Stimulated activated naive CD8-positive, alpha-beta T cell treated with anti-CD3 and anti-CD28 coated beads, Interleukin-15, amount 100 ng/mL, for 72 hours (primary cell): ENCODE measurements at regions not wholly inside any gene's neighbourhood (a gene's known extent, or its start where the extent isn't known, plus 50 kb on each side); places are given as distances from the start of the nearest gene placed in this dataset.

Source experiments
- ATAC-seq: fragments of 150-1000 bp; cut with Tn5 transposase; 2 replicates; pipeline ENCODE4 v1.10.0; 2021; ENCODE audit warnings: mild to moderate bottlenecking, moderate library complexity
- DNase-seq, 2 donors: peaks; one replicate each; pipeline ENCODE4 v3.0.0; 2021 to 2022
- H3K27ac Mint-ChIP-seq, 2 donors: one replicate each; pipeline ENCODE4 v1.8.0; 2022; ENCODE audit warnings: mild to moderate bottlenecking in 2 of 2, mixed read lengths in 2 of 2, moderate library complexity in 2 of 2
- H3K27me3 Mint-ChIP-seq: one replicate; pipeline ENCODE4 v1.8.0; 2022; ENCODE audit warnings: mixed read lengths
- H3K4me1 Mint-ChIP-seq: one replicate; pipeline ENCODE4 v1.8.0; 2022; ENCODE audit warnings: mild to moderate bottlenecking, mixed read lengths
- H3K4me3 Mint-ChIP-seq, 2 donors: one replicate each; pipeline ENCODE4 v1.8.0; 2022; ENCODE audit warnings: mild to moderate bottlenecking in 2 of 2, mixed read lengths in 2 of 2, moderate library complexity in 1 of 2
- H3K9me3 Mint-ChIP-seq, 2 donors: one replicate each; pipeline ENCODE4 v1.8.0; 2022; ENCODE audit warnings: mixed read lengths in 2 of 2

GRCh38 chr2:173818285-173818684 lies 146.9 kb downstream of the SP3 start:
- no peak overlapping the region for H3K27ac Mint-ChIP-seq
- H3K27me3 Mint-ChIP-seq = peaks cover 10% of the 10 kb centered on the region
- ATAC-seq (no peak), DNase-seq (no peak)
- H3K4me1 Mint-ChIP-seq = no peaks in the 10 kb centered on the region
- no peaks in the 10 kb centered on the region for H3K9me3 Mint-ChIP-seq
- H3K4me3 Mint-ChIP-seq = no peak overlapping the region

- Mint-ChIP-seq H3K27ac (no peak overlapping the region), H3K4me1 (no peaks in the 10 kb centered on the region), H3K4me3 (no peak overlapping the region), H3K9me3 (no peaks in the 10 kb centered on the region), H3K27me3 (peaks cover 10% of the 10 kb centered on the region)
- ATAC-seq (no peak), DNase-seq (no peak)
These were observed 145.3 kb downstream of the SP3 start for GRCh38 chr2:173819852-173820251.

GRCh38 chr2:173821451-173821850 lies 143.7 kb downstream of the SP3 start:
- ATAC-seq (no peak), DNase-seq (no peak)
- Mint-ChIP-seq H3K27ac (no peak overlapping the region), H3K4me3 (no peak overlapping the region), H3K27me3 (peaks cover 16% of the 10 kb centered on the region), H3K9me3 (no peaks in the 10 kb centered on the region), H3K4me1 (no peaks in the 10 kb centered on the region)

- no peaks in the 10 kb centered on the region for H3K9me3 Mint-ChIP-seq
These were observed 142.2 kb downstream of the SP3 start for GRCh38 chr2:173822889-173823542.

GRCh38 chr2:173823543-173823939 lies 141.6 kb downstream of the SP3 start:
- H3K4me1 Mint-ChIP-seq = peaks cover 6% of the 10 kb centered on the region
- no peaks in the 10 kb centered on the region for H3K9me3 Mint-ChIP-seq
- no peak overlapping the region for H3K4me3 Mint-ChIP-seq
- peaks cover 24% of the 10 kb centered on the region for H3K27me3 Mint-ChIP-seq
- ATAC-seq (no peak), DNase-seq (no peak)
- H3K27ac Mint-ChIP-seq = no peak overlapping the region

More at GRCh38 chr2:173822889-173823542, 142.2 kb downstream of the SP3 start:
- Mint-ChIP-seq H3K27ac (no peak overlapping the region), H3K4me1 (peaks cover under 1% of the 10 kb centered on the region), H3K4me3 (no peak overlapping the region), H3K27me3 (peaks cover 24% of the 10 kb centered on the region)
- no peak for DNase-seq
- ATAC-seq = no peak

GRCh38 chr2:173828189-173829142 lies 136.7 kb downstream of the SP3 start:
- peak overlapping the region in 1 of 2 donors; percentile 6 for H3K27ac Mint-ChIP-seq
- H3K4me3 Mint-ChIP-seq = no peak overlapping the region
- peaks cover 21% of the 10 kb centered on the region for H3K27me3 Mint-ChIP-seq
- ATAC-seq (no peak), DNase-seq (no peak)
- peaks cover 8% of the 10 kb centered on the region for H3K4me1 Mint-ChIP-seq
- no peaks in the 10 kb centered on the region for H3K9me3 Mint-ChIP-seq

- no peaks in the 10 kb centered on the region for H3K9me3 Mint-ChIP-seq
- no peak overlapping the region for H3K27ac Mint-ChIP-seq
- peaks cover 21% of the 10 kb centered on the region for H3K27me3 Mint-ChIP-seq
- ATAC-seq (no peak), DNase-seq (no peak)
- H3K4me1 Mint-ChIP-seq = peaks cover 8% of the 10 kb centered on the region
- no peak overlapping the region for H3K4me3 Mint-ChIP-seq
These were observed 135.4 kb downstream of the SP3 start for GRCh38 chr2:173829727-173830126.

- Mint-ChIP-seq H3K4me1 (peaks cover 8% of the 10 kb centered on the region), H3K9me3 (no peaks in the 10 kb centered on the region), H3K27ac (no peak overlapping the region), H3K4me3 (no peak overlapping the region), H3K27me3 (peaks cover 21% of the 10 kb centered on the region)
- no peak for ATAC-seq
- DNase-seq = no peak
These were observed 135.0 kb downstream of the SP3 start for GRCh38 chr2:173830170-173830569.

GRCh38 chr2:173831312-173832229 lies 133.6 kb downstream of the SP3 start:
- H3K4me3 Mint-ChIP-seq = no peak overlapping the region

GRCh38 chr2:173834141-173834540 lies 131.0 kb downstream of the SP3 start:
- no peak overlapping the region for H3K4me3 Mint-ChIP-seq
- peaks cover 8% of the 10 kb centered on the region for H3K27me3 Mint-ChIP-seq
- ATAC-seq (no peak), DNase-seq (no peak)
- no peaks in the 10 kb centered on the region for H3K9me3 Mint-ChIP-seq
- no peaks in the 10 kb centered on the region for H3K4me1 Mint-ChIP-seq
- no peak overlapping the region for H3K27ac Mint-ChIP-seq

More at GRCh38 chr2:173831312-173832229, 133.6 kb downstream of the SP3 start:
- Mint-ChIP-seq H3K9me3 (no peaks in the 10 kb centered on the region), H3K27ac (no peak overlapping the region), H3K27me3 (peaks cover 15% of the 10 kb centered on the region), H3K4me1 (peaks cover 8% of the 10 kb centered on the region)
- peak; percentile 20 for ATAC-seq
- no peak for DNase-seq

- no peak for DNase-seq
- peaks cover 7% of the 10 kb centered on the region for H3K27me3 Mint-ChIP-seq
- H3K9me3 Mint-ChIP-seq = no peaks in the 10 kb centered on the region
- H3K4me1 Mint-ChIP-seq = no peaks in the 10 kb centered on the region
- H3K4me3 Mint-ChIP-seq = no peak overlapping the region
- H3K27ac Mint-ChIP-seq = peak overlapping the region in 1 of 2 donors; percentile 15
- no peak for ATAC-seq
These were observed 129.4 kb downstream of the SP3 start for GRCh38 chr2:173835726-173836125.

GRCh38 chr2:173841110-173841509 lies 124.1 kb downstream of the SP3 start:
- Mint-ChIP-seq H3K9me3 (no peaks in the 10 kb centered on the region), H3K4me3 (no peak overlapping the region), H3K27me3 (peaks cover 26% of the 10 kb centered on the region), H3K4me1 (no peaks in the 10 kb centered on the region), H3K27ac (no peak overlapping the region)
- ATAC-seq (no peak), DNase-seq (no peak)

- Mint-ChIP-seq H3K4me1 (no peaks in the 10 kb centered on the region), H3K27ac (no peak overlapping the region), H3K27me3 (peaks cover 39% of the 10 kb centered on the region), H3K4me3 (no peak overlapping the region), H3K9me3 (no peaks in the 10 kb centered on the region)
- DNase-seq (no peak), ATAC-seq (no peak)
These were observed 121.6 kb downstream of the SP3 start for GRCh38 chr2:173843526-173843925.

- no peak overlapping the region for H3K27ac Mint-ChIP-seq
- no peak overlapping the region for H3K4me3 Mint-ChIP-seq
- no peaks in the 10 kb centered on the region for H3K4me1 Mint-ChIP-seq
- DNase-seq = no peak
- peaks cover 25% of the 10 kb centered on the region for H3K27me3 Mint-ChIP-seq
- no peak for ATAC-seq
- H3K9me3 Mint-ChIP-seq = no peaks in the 10 kb centered on the region
These were observed 114.0 kb downstream of the SP3 start for GRCh38 chr2:173851141-173851641.

GRCh38 chr2:173854141-173854540 lies 111.0 kb downstream of the SP3 start:
- H3K4me1 Mint-ChIP-seq = peaks cover 7% of the 10 kb centered on the region
- no peak overlapping the region for H3K27ac Mint-ChIP-seq
- DNase-seq (no peak), ATAC-seq (no peak)
- no peaks in the 10 kb centered on the region for H3K9me3 Mint-ChIP-seq
- H3K4me3 Mint-ChIP-seq = no peak overlapping the region
- peaks cover 14% of the 10 kb centered on the region for H3K27me3 Mint-ChIP-seq
